OCI-M1 (cell line): ENCODE measurements at regions not wholly inside any gene's neighbourhood (a gene's known extent, or its start where the extent isn't known, plus 50 kb on each side); places are given as distances from the start of the nearest gene placed in this dataset.
"Not testable (repeated sequence)": the region's sequence is repeated elsewhere in the genome, so short reads cannot be mapped to it uniquely, and the experiment has no call there.

ENCODE experiments used
- DNase-seq: peaks from one replicate; lab custom pipeline; 2025; lab: John Stamatoyannopoulos, UW

DNA sequence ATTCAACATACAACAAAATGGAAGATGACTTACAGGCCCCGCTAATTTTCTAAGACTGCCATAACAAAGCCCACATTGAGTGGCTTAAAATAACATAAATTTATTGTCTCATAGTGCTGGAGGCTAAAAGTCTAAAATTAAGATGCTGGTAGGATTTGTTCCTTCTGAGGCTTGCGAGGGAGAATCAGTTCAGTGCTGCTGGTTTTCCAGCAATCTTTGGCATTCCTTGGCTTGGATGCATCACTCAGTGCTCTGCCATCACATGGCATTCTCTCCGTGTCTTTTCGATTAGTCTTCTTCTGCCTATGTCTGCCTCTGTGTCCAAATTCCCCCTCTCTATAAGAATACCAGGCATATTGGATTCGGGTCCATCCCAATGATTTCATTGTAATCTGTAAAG, 959.3 kb upstream of the TMEFF2 start:
- DNase-seq = no peak

GRCh38 chr2:193153576-193153975, 958.8 kb upstream of the TMEFF2 start:
- no peak for DNase-seq

DNA sequence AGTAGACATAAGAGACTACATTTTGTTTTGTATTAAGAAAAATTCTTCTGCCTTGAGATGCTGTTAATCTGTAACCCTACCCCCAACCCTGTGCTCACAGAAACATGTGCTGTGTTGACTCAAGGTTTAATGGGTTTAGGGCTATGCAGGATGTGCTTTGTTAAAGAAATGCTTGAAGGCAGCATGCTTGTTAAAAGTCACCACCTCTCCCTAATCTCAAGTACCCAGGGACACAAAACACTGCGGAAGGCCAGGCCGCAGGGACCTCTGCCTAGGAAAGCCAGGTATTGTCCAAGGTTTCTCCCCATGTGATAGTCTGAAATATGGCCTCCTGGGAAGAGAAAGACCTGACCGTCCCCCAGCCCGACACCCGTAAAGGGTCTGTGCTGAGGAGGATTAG, 947.7 kb upstream of the TMEFF2 start:
- not testable (repeated sequence) for DNase-seq

- no peak for DNase-seq
These were observed 947.3 kb upstream of the TMEFF2 start for GRCh38 chr2:193141998-193142397.

GRCh38 chr2:193140895-193141294, 946.2 kb upstream of the TMEFF2 start:
- DNase-seq = not testable (repeated sequence)

DNA sequence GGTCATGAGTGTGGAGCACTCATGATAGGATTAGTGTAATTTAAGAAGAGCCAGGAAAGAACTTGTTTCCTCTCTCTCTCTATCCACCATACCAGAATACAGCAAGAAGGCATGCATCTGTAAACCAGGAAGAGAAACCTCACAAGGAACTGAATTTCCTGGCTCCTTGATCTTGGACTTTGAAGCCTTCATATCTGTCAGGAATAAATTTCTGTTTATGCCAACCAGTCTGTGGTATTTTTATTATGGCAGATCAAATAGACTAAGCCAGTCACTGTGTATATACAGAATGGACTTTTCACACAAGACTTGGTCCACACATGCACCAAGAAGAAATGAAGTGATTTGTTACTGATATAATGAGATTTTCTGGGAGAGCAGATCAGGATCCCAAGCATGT, 930.1 kb upstream of the TMEFF2 start:
- no peak for DNase-seq

GRCh38 chr2:193114827-193115226, 920.1 kb upstream of the TMEFF2 start:
- no peak for DNase-seq

DNA sequence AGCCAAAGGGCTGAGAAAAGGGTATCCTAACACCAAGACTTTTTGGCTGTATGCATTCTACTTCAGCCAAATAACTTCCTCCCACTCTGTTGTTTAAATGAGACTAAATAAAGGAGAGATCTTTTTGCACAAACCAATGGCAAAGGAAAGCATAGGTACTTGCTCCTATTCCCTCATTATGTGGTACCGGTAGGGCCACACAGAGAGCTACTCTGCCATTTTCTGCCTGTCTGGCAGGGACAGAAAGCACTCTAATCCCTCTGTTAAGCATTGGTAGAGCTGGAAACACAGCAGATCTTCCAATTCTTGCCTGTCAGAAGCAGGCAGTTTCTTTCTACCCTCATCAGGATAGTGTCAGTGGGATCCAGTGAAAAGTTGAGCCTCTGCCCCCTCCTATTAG, 918.3 kb upstream of the TMEFF2 start:
- no peak for DNase-seq

- DNase-seq = no peak
These were observed 908.3 kb upstream of the TMEFF2 start for GRCh38 chr2:193103064-193103463.

DNA sequence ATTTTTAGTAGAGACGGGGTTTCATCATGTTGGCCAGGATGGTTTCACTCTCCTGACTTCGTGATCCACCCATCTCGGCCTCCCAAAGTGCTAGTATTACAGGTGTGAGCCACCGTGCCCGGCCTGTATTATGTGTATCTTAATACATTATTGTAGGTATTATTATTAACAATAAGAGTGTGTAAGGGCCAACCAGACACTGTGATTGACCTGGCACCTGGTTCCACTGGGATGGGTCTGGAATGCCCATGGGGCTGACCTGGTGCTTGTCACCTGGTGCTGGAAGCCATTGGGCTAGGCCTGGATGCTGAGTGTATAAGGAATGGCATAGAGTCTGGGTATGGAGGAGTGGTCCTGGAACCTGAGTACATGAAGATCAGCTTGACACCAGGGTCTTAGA, 906.9 kb upstream of the TMEFF2 start:
- no peak for DNase-seq

- DNase-seq = peak; percentile 72
These were observed 893.3 kb upstream of the TMEFF2 start for GRCh38 chr2:193088026-193088425.

- no peak for DNase-seq
These were observed 882.3 kb upstream of the TMEFF2 start for GRCh38 chr2:193076995-193077394.

- no peak for DNase-seq
These were observed 880.2 kb upstream of the TMEFF2 start for GRCh38 chr2:193074933-193075332.

DNA sequence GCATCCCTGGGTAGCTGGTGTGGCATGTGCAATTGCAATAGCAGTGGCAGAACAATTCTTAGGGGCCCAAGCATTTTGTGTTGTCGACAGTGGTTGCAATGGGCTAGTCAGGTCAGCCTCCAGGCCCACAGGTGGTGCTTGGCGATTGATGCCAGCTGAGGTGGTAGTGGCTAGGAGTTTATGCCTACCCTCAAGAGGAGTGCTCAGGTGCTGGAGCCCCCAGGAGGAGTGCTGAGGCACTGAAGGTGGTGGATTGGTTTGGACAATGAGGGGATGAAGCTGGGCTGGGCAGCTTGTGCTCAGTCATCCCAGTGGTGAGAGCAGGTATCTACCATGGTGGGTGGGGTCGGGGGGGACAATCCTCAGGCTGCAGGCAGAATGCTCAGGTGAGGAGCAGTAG, 877.9 kb upstream of the TMEFF2 start:
- no peak for DNase-seq

GRCh38 chr2:193025556-193025955, 830.8 kb upstream of the TMEFF2 start:
- not testable (repeated sequence) for DNase-seq

- DNase-seq = no peak
These were observed 830.1 kb upstream of the TMEFF2 start for GRCh38 chr2:193024791-193025190.

DNA sequence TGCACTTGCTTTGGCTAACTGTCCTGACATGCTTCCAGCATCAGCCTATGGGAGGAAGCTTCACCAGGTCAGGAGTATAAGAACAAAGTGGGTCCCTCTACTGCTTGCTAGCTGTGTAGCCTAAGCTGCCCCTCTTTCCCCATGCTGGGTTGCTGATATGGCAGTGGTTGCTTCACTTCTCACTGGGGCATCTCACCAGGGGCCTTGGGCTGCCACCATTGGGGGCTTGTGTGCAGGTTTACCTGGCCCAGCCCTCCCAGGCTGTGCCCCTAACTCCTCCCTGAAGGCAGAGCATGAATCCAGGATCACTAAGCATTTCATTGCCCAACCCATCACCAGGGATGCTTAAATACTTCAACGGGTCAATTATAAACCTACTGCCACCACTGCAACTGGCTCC, 817.1 kb upstream of the TMEFF2 start:
- DNase-seq = no peak

DNA sequence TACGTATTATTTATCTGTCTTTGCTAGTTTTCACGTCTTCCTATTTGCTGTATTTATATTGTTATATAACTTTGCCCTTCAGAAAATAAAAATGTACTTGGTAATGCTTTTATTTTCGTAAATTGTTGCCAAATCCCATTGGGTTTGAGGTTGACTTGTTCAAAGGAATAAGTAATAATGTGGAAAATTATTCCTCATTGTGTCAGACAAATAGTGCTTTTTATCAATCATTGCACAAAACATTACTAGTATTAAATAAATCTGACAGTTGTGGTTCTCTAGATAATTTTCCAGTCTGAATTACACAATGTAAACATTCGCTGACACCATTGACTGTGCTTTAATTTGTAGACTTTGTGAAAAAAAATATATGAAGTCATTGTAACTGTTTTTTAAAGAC, 798.3 kb upstream of the TMEFF2 start:
- DNase-seq = no peak

GRCh38 chr2:192983173-192983572, 788.4 kb upstream of the TMEFF2 start:
- DNase-seq = no peak

DNA sequence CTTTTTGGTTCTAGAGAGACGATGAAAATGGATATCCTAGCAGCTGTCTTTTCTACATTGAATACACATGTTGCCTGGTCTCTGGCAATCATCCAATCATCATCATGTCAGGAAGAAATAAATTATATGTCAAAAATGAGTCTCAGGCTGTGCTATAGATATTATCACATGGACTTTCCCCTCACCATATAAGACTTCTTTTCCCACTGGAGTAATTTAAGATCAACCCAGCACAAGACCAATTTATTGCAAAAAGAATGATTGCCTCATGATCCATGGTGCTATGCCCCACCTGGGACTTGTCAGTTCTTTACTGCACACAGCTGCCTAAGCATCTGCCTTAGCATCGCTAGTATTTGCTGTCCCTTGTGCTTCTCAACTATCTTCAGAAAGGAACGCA, 783.7 kb upstream of the TMEFF2 start:
- DNase-seq = no peak

DNA sequence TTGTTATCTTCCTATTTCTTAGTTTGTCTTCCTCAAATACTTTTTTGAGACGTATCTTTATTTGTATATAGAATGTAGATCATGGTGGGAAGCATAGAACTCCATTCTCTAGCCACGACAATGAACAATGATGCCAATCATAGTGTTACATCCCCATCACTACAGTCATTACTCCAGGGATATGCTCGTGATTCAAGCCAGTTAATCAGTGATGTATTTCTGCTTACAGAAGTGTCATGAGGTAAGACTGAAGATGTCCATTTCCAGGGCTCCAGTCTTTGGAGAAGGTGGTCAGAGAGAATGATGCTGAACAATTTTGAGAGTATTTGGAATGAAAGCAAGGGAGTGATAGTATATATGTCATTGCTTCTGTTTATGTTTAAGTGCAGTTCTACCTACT, 777.2 kb upstream of the TMEFF2 start:
- DNase-seq = no peak

DNA sequence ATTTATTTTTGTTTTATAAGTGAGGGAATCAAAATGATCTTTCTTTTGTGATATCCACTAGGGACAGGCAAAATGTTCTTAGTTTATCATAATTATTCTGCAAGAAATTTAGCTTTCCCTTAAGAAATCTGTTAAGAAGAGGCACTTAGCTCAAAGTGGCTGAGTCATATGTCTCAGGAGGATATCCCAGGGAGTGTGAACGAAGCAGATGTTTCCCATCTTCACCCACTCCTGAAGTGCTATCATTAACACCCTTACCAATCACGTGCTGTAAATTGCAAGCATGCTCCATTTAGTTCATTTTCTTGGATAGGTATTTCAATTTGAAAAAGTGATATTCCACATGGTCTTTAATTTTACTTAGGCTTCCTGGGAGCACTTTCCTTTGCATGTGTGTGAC, 774.3 kb upstream of the TMEFF2 start:
- no peak for DNase-seq

DNA sequence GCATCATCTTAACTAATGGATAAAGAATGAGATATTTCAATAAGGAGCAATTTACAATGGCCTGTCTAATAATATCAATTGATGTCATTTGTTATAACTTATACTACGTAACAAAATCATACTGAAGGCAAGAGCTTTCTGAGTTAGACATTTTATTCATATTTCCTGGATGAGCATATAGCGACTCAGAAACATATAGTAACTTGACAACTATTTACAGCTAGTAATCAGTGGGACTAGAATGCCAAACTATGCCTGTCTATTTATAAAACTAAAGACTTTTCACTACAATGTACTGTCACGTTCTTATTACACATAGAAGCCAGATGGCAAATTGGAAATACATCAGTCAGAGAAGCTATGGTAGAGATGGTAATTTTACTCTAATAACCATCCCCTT, 766.2 kb upstream of the TMEFF2 start:
- DNase-seq = no peak

GRCh38 chr2:192958615-192959014, 763.9 kb upstream of the TMEFF2 start:
- DNase-seq = not testable (repeated sequence)

DNA sequence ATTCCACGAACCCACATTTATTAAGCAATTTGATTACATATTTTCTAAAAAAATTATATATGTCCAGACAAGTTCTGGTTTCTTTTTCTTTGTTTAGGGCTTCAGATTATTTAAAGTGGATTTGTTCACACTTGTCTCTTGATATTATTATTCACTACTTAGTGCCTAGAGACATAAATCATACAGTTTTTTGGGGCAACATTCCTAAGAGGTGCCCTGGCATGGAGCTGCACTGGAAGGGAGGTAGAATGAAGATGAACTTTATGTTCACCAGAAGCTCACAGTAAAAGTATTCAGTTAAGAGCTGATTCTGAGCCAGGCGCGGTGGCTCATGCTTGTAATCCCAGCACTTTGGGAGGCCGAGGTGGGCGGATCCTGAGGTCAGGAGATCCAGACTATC, 762.7 kb upstream of the TMEFF2 start:
- no peak for DNase-seq
